C4-2B (cell line): ENCODE measurements at regions not wholly inside any gene's neighbourhood (a gene's known extent, or its start where the extent isn't known, plus 50 kb on each side); places are given as distances from the start of the nearest gene placed in this dataset.

Experiments used
- ZFX ChIP-seq: fragments of 450-650 bp; IDR thresholded peaks from 2 replicates; pipeline ENCODE4 v1.6.1; 2017
- TF ChIP-seq, protein P1 (sequence below): fragments of 450-650 bp; conservative IDR thresholded peaks from 2 replicates; pipeline ENCODE4 v1.5.1; 2017; ENCODE audit warnings: mild to moderate bottlenecking

- TF ChIP-seq, protein P1, sequence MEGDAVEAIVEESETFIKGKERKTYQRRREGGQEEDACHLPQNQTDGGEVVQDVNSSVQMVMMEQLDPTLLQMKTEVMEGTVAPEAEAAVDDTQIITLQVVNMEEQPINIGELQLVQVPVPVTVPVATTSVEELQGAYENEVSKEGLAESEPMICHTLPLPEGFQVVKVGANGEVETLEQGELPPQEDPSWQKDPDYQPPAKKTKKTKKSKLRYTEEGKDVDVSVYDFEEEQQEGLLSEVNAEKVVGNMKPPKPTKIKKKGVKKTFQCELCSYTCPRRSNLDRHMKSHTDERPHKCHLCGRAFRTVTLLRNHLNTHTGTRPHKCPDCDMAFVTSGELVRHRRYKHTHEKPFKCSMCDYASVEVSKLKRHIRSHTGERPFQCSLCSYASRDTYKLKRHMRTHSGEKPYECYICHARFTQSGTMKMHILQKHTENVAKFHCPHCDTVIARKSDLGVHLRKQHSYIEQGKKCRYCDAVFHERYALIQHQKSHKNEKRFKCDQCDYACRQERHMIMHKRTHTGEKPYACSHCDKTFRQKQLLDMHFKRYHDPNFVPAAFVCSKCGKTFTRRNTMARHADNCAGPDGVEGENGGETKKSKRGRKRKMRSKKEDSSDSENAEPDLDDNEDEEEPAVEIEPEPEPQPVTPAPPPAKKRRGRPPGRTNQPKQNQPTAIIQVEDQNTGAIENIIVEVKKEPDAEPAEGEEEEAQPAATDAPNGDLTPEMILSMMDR = no peak
- TF ChIP-seq ZFX = no peak
Observed at GRCh38 chr15:100788418-100789105, 91.1 kb upstream of the ALDH1A3 start.
